ENCODE measurements at regions not wholly inside any gene's neighbourhood (a gene's known extent, or its start where the extent isn't known, plus 50 kb on each side); places are given as distances from the start of the nearest gene placed in this dataset.

DNA sequence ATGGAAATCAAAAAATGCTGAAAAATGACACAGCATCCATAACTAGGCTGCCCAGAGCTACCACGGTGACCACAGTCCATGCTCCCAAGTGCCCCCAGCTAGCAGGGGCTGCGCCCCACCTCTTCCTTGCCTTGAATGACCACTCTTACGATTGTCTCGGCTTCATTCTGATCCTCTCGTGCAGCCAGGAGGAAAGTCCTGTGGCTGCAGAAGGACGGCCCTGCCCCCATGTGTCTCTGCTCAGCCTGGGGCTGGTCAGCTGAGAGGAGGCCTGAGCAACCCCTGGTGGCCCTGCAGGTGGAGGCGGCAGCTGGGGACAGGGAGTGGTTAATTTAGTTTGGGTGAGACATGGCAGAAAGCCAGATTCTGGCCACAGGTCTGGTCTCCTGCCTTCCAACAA, 54.3 kb downstream of the KCNF1 start:
- H3K4ac ChIP-seq (replicated peaks; ENCODE audit: insufficient read length, low read depth, low read length) = no peak overlapping the region
- H3K36me3 ChIP-seq (ENCODE audit: control insufficient read depth in 2 of 4, insufficient read depth in 4 of 4, low read length in 3 of 4) = no peaks in the 10 kb centered on the region
- H2AFZ ChIP-seq (ENCODE audit: low read length) = no peak overlapping the region
- no peak overlapping the region for H3K23ac ChIP-seq (ENCODE audit: insufficient read length)
- H4K5ac ChIP-seq (ENCODE audit: insufficient read length, low read depth, low read length) = no peak overlapping the region
- 89% methylated on average over 7 of the region's 7 CpGs; no CpG with 5 or more reads in 1 of the 2 experiments for WGBS, 2 experiments (ENCODE audit: extremely low coverage in 1 of 2, insufficient coverage in 1 of 2, insufficient read length in 1 of 2, insufficient replicate concordance in 2 of 2, low coverage in 1 of 2, low lambda C conversion rate in 2 of 2, missing lambda C conversion rate in 1 of 2)
- TF ChIP-seq TBP (IDR thresholded peaks at IDR 0.05; ENCODE audit: low read depth, low read length) (no peak), SP4 (IDR thresholded peaks at IDR 0.05; ENCODE audit: low read length) (no peak), CBX8 (IDR thresholded peaks at IDR 0.05; ENCODE audit: borderline replicate concordance, low read depth, low read length) (no peak), CTBP2 (IDR thresholded peaks at IDR 0.05; ENCODE audit: borderline replicate concordance, insufficient read depth, insufficient read length, low read length) (no peak), TAF7 (optimal IDR thresholded peaks at IDR 0.05; ENCODE audit: borderline replicate concordance, low read depth, low read length) (no peak), JUND (IDR thresholded peaks at IDR 0.05; ENCODE audit: low read length) (no peak)
- TF ChIP-seq, protein P1, sequence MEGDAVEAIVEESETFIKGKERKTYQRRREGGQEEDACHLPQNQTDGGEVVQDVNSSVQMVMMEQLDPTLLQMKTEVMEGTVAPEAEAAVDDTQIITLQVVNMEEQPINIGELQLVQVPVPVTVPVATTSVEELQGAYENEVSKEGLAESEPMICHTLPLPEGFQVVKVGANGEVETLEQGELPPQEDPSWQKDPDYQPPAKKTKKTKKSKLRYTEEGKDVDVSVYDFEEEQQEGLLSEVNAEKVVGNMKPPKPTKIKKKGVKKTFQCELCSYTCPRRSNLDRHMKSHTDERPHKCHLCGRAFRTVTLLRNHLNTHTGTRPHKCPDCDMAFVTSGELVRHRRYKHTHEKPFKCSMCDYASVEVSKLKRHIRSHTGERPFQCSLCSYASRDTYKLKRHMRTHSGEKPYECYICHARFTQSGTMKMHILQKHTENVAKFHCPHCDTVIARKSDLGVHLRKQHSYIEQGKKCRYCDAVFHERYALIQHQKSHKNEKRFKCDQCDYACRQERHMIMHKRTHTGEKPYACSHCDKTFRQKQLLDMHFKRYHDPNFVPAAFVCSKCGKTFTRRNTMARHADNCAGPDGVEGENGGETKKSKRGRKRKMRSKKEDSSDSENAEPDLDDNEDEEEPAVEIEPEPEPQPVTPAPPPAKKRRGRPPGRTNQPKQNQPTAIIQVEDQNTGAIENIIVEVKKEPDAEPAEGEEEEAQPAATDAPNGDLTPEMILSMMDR (IDR thresholded peaks at IDR 0.05; ENCODE audit: control extremely low read depth in 1 of 3, insufficient read depth in 1 of 3, low read depth in 1 of 3, low read length in 3 of 3) = no peak
- H3K56ac ChIP-seq (replicated peaks; ENCODE audit: insufficient read length, low read depth, low read length) = no peak overlapping the region
- H2BK5ac ChIP-seq (ENCODE audit: low read depth, low read length) = no peak overlapping the region
- DNase-seq (ENCODE audit: low read depth in 1 of 2, low spot score in 2 of 2) (no peak), FAIRE-seq (no peak)
- no peak overlapping the region for H4K91ac ChIP-seq (replicated peaks; ENCODE audit: insufficient read length, low read length)
- H2AK5ac ChIP-seq (ENCODE audit: low read depth, low read length) = no peak overlapping the region
- no peak overlapping the region for H3K27ac ChIP-seq (ENCODE audit: low read depth, low read length)
- no peak overlapping the region for H3K4me3 ChIP-seq (ENCODE audit: extremely low read depth in 1 of 4, insufficient read depth in 2 of 4, low read depth in 3 of 4, low read length in 4 of 4)
- no peaks in the 10 kb centered on the region for H3K79me1 ChIP-seq (ENCODE audit: low read depth, low read length)
- no peak overlapping the region for H3K18ac ChIP-seq (ENCODE audit: extremely low read depth, low read length)
- no peak overlapping the region for H2BK120ac ChIP-seq (replicated peaks; ENCODE audit: low read depth, low read length)
- no peak overlapping the region for H2BK20ac ChIP-seq (ENCODE audit: low read length)
- H2BK15ac ChIP-seq (ENCODE audit: low read length) = no peak overlapping the region
- H3K14ac ChIP-seq (ENCODE audit: insufficient read length) = no peak overlapping the region
- no peaks in the 10 kb centered on the region for H4K20me1 ChIP-seq (replicated peaks in 1 of 2; ENCODE audit: control insufficient read depth in 1 of 2, insufficient read depth in 2 of 2, low read length in 2 of 2)
- no peaks in the 10 kb centered on the region for H3K9me3 ChIP-seq (ENCODE audit: insufficient read depth in 2 of 2, low read depth in 1 of 2, low read length in 1 of 2)
- H4K8ac ChIP-seq (ENCODE audit: extremely low read depth, insufficient read depth, low read length) = no peak overlapping the region
- H3K4me1 ChIP-seq (replicated peaks in 1 of 4; ENCODE audit: control insufficient read depth in 3 of 4, insufficient read depth in 4 of 4, low read length in 3 of 4) = no peaks in the 10 kb centered on the region; a peak in 2 of 7 replicates
- H3K27me3 ChIP-seq (replicated peaks in 1 of 4; ENCODE audit: control insufficient read depth in 3 of 4, extremely low read depth in 1 of 4, insufficient read depth in 3 of 4, low read length in 3 of 4) = 0 out of 7 replicates have a peak, but pooled peaks cover 0 to 2% (median under 1%) of the 10 kb centered on the region in 4 experiments
- ChIA-PET POLR2A (ENCODE audit: partially characterized antibody) (no interaction called here), CTCF (ENCODE audit: partially characterized antibody) (interaction anchor here (0.9 to 2.4 kb wide), 4 partner anchors 11 to 133 kb away, joined by 3 to 6 read pairs (median 4); no protein-coding TSS in a partner anchor)
- H3K4me2 ChIP-seq (ENCODE audit: insufficient read depth in 1 of 2, low read depth in 2 of 2, low read length in 2 of 2) = no peak overlapping the region
- H3K79me2 ChIP-seq (ENCODE audit: control insufficient read depth in 1 of 2, insufficient read depth in 2 of 2, low read length in 2 of 2) = no peaks in the 10 kb centered on the region
- H3K23me2 ChIP-seq (ENCODE audit: low read depth, low read length) = no peaks in the 10 kb centered on the region
- no peak overlapping the region for H2BK12ac ChIP-seq (ENCODE audit: low read depth, low read length)
- no peak overlapping the region for H3K9ac ChIP-seq (replicated peaks in 1 of 4; ENCODE audit: extremely low read depth in 1 of 4, low read depth in 3 of 4, low read length in 3 of 4)

All from H1 (cell line).